H1 (cell line): ENCODE measurements at regions not wholly inside any gene's neighbourhood (a gene's known extent, or its start where the extent isn't known, plus 50 kb on each side); places are given as distances from the start of the nearest gene placed in this dataset.
A peak's percentile ranks its signal among the peaks of the same experiment; 100 is the strongest.

Source experiments
- CTCF ChIA-PET: fragments of 300-600 bp; sonication (Branson Sonifier 250); formaldehyde crosslinking; loops from one replicate; lab custom pipeline; 2021; ENCODE audit not compliant: partially characterized antibody; lab: Charles Lee
- POLR2A ChIA-PET: fragments of 300-600 bp; sonication (Branson Sonifier 250); formaldehyde crosslinking; loops from one replicate; lab custom pipeline; 2021; ENCODE audit warnings: inconsistent platforms; ENCODE audit not compliant: partially characterized antibody; lab: Charles Lee
- DNase-seq, 2 experiments: peaks; one replicate each; pipeline versions ENCODE4 v3.0.0 to v3.0.0-alpha.2; 2010 to 2022; ENCODE audit warnings: low spot score in 2 of 2, low read depth in 1 of 2, mixed read lengths in 1 of 2
- FAIRE-seq: peaks from 2 replicates; lab custom pipeline; 2011; peaks lifted over from hg19 to GRCh38; lab: Jason Lieb, UNC
- H2AFZ ChIP-seq: 2 replicates; pipeline ENCODE4 v1.8.1; 2012; ENCODE audit warnings: low read length, inconsistent platforms
- H2AK5ac ChIP-seq: 2 replicates; pipeline ENCODE4 v1.6.1; 2013; ENCODE audit warnings: low read depth, low read length
- H2BK120ac ChIP-seq: replicated peaks from 2 replicates; pipeline ENCODE3; 2013; ENCODE audit warnings: low read depth, low read length, inconsistent platforms
- H2BK12ac ChIP-seq: 2 replicates; pipeline ENCODE4 v1.6.1; 2013; ENCODE audit warnings: low read depth, low read length
- H2BK15ac ChIP-seq: 2 replicates; pipeline ENCODE4 v1.6.1; 2013; ENCODE audit warnings: low read length
- H2BK20ac ChIP-seq: 2 replicates; pipeline ENCODE4 v1.6.1; 2013; ENCODE audit warnings: low read length
- H2BK5ac ChIP-seq: 2 replicates; pipeline ENCODE4 v1.6.1; 2013; ENCODE audit warnings: low read depth, low read length
- H3K14ac ChIP-seq: 2 replicates; pipeline ENCODE4 v1.6.1; 2013; ENCODE audit warnings: inconsistent platforms; ENCODE audit not compliant: insufficient read length
- H3K18ac ChIP-seq: 2 replicates; pipeline ENCODE4 v1.6.1; 2013; ENCODE audit warnings: low read length; ENCODE audit errors: extremely low read depth
- H3K23ac ChIP-seq: 2 replicates; pipeline ENCODE4 v1.6.1; 2013; ENCODE audit warnings: inconsistent platforms; ENCODE audit not compliant: insufficient read length
- H3K23me2 ChIP-seq: 2 replicates; pipeline ENCODE4 v1.6.1; 2013; ENCODE audit warnings: low read depth, low read length
- H3K27ac ChIP-seq: 2 replicates; pipeline ENCODE4 v1.6.1; 2011; ENCODE audit warnings: low read depth, low read length, inconsistent platforms
- H3K27me3 ChIP-seq, 4 experiments: replicated peaks in 1 of 4; 1 replicate in 1 of 4; 2 replicates in 3 of 4; pipeline versions ENCODE4 v1.6.1 to v1.8.1; 2011 to 2013; ENCODE audit warnings: low read length in 3 of 4, mild to moderate bottlenecking in 3 of 4, inconsistent platforms in 2 of 4, mixed read lengths in 2 of 4, moderate library complexity in 1 of 4; ENCODE audit not compliant: control insufficient read depth in 3 of 4, insufficient read depth in 3 of 4; ENCODE audit errors: extremely low read depth in 1 of 4
- H3K36me3 ChIP-seq, 4 experiments: 2 replicates each; pipeline versions ENCODE4 v1.6.1 to v1.8.1; 2011 to 2013; ENCODE audit warnings: mild to moderate bottlenecking in 4 of 4, low read length in 3 of 4, moderate library complexity in 2 of 4, control low read depth in 1 of 4, inconsistent platforms in 1 of 4; ENCODE audit not compliant: insufficient read depth in 4 of 4, control insufficient read depth in 2 of 4
- H3K4ac ChIP-seq: replicated peaks from 2 replicates; pipeline ENCODE3; 2013; ENCODE audit warnings: low read length, low read depth, mixed read lengths, inconsistent platforms; ENCODE audit not compliant: insufficient read length
- H3K4me1 ChIP-seq, 4 experiments: replicated peaks in 1 of 4; 1 replicate in 1 of 4; 2 replicates in 3 of 4; pipeline versions ENCODE4 v1.6.1 to v1.8.1; 2011 to 2013; ENCODE audit warnings: low read length in 3 of 4, inconsistent platforms in 2 of 4, mixed read lengths in 1 of 4; ENCODE audit not compliant: insufficient read depth in 4 of 4, control insufficient read depth in 3 of 4
- H3K4me2 ChIP-seq, 2 experiments: 2 replicates each; pipeline versions ENCODE4 v1.6.1 to v1.8.1; 2011 to 2013; ENCODE audit warnings: low read depth in 2 of 2, low read length in 2 of 2, control low read depth in 1 of 2, inconsistent platforms in 1 of 2, mild to moderate bottlenecking in 1 of 2; ENCODE audit not compliant: insufficient read depth in 1 of 2
- H3K4me3 ChIP-seq, 4 experiments: fragments of 200-600, 300-600 bp in 1 of 4; sonication (generic), shearing (Covaris generic), sonication (Bioruptor Twin) in 1 of 4; 2 replicates each; pipeline versions ENCODE4 v1.5.1 to v1.8.1; 2011 to 2016; ENCODE audit warnings: low read length in 4 of 4, low read depth in 3 of 4, control low read depth in 2 of 4, inconsistent platforms in 2 of 4, mild to moderate bottlenecking in 2 of 4, mixed read lengths in 1 of 4, moderate library complexity in 1 of 4; ENCODE audit not compliant: insufficient read depth in 2 of 4; ENCODE audit errors: extremely low read depth in 1 of 4
- H3K56ac ChIP-seq: replicated peaks from 2 replicates; pipeline ENCODE3; 2013; ENCODE audit warnings: low read depth, mild to moderate bottlenecking, mixed read lengths, low read length, inconsistent platforms; ENCODE audit not compliant: insufficient read length
- H3K79me1 ChIP-seq: 2 replicates; pipeline ENCODE4 v1.6.1; 2013; ENCODE audit warnings: low read depth, low read length, control low read depth
- H3K79me2 ChIP-seq, 2 experiments: 2 replicates each; pipeline versions ENCODE4 v1.6.1 to v1.8.1; 2012 to 2013; ENCODE audit warnings: low read length in 2 of 2, mild to moderate bottlenecking in 2 of 2, inconsistent platforms in 1 of 2; ENCODE audit not compliant: insufficient read depth in 2 of 2, control insufficient read depth in 1 of 2
- H3K9ac ChIP-seq, 4 experiments: replicated peaks in 1 of 4; 1 replicate in 1 of 4; 2 replicates in 3 of 4; pipeline versions ENCODE4 v1.6.1 to v1.8.1; 2011 to 2013; ENCODE audit warnings: low read depth in 3 of 4, low read length in 3 of 4, control low read depth in 2 of 4, mild to moderate bottlenecking in 2 of 4, moderate library complexity in 2 of 4, inconsistent platforms in 1 of 4; ENCODE audit errors: extremely low read depth in 1 of 4
- H3K9me3 ChIP-seq, 2 experiments: 2 replicates each; pipeline versions ENCODE4 v1.6.1 to v1.8.1; 2012 to 2013; ENCODE audit warnings: mild to moderate bottlenecking in 2 of 2, moderate library complexity in 2 of 2, control low read depth in 1 of 2, inconsistent platforms in 1 of 2, low read depth in 1 of 2, low read length in 1 of 2, mixed read lengths in 1 of 2; ENCODE audit not compliant: insufficient read depth in 2 of 2
- H4K20me1 ChIP-seq, 2 experiments: replicated peaks in 1 of 2; 2 replicates each; pipeline versions ENCODE3 to v1.8.1; 2011 to 2013; ENCODE audit warnings: inconsistent platforms in 2 of 2, low read length in 2 of 2, mild to moderate bottlenecking in 1 of 2; ENCODE audit not compliant: insufficient read depth in 2 of 2, control insufficient read depth in 1 of 2
- H4K5ac ChIP-seq: 2 replicates; pipeline ENCODE4 v1.6.1; 2013; ENCODE audit warnings: low read length, low read depth, mixed read lengths, inconsistent platforms; ENCODE audit not compliant: insufficient read length
- H4K8ac ChIP-seq: 2 replicates; pipeline ENCODE4 v1.8.0; 2013; ENCODE audit warnings: mild to moderate bottlenecking, moderate library complexity, low read length, inconsistent platforms; ENCODE audit not compliant: insufficient read depth; ENCODE audit errors: extremely low read depth
- H4K91ac ChIP-seq: replicated peaks from 2 replicates; pipeline ENCODE3; 2013; ENCODE audit warnings: low read length, mixed read lengths, inconsistent platforms; ENCODE audit not compliant: insufficient read length
- E2F6 ChIP-seq: IDR thresholded peaks from 2 replicates; pipeline ENCODE4 v1.6.1; 2012; ENCODE audit warnings: inconsistent platforms
- HDAC2 ChIP-seq, 2 experiments: fragments of 300-600 bp in 1 of 2; sonication (generic) in 1 of 2; IDR thresholded peaks; 2 replicates each; pipeline ENCODE4 v1.6.1; 2011 to 2012; ENCODE audit warnings: low read depth in 2 of 2, low read length in 2 of 2, mild to moderate bottlenecking in 2 of 2, moderate library complexity in 2 of 2, borderline replicate concordance in 1 of 2, inconsistent platforms in 1 of 2
- SP4 ChIP-seq: IDR thresholded peaks from 2 replicates; pipeline ENCODE4 v1.6.1; 2012; ENCODE audit warnings: low read length, inconsistent platforms
- SUZ12 ChIP-seq: fragments of 200-600 bp; sonication (generic); IDR thresholded peaks from 2 replicates; pipeline ENCODE4 v1.6.1; 2012; ENCODE audit warnings: mild to moderate bottlenecking, inconsistent platforms, low read length, moderate library complexity, mixed read lengths
- ZNF274 ChIP-seq: IDR thresholded peaks from 2 replicates; pipeline ENCODE4 v1.7.0; 2012; ENCODE audit warnings: low read length, borderline replicate concordance; ENCODE audit errors: extremely low read depth
- WGBS, 2 experiments: shearing (Covaris generic) in 1 of 2; methylation state at CpG; one replicate each; pipeline versions ENCODE4 v1.1.6 to v1.1.7; 2013 to 2015; ENCODE audit warnings: low lambda C conversion rate in 2 of 2, mixed read lengths in 2 of 2, inconsistent platforms in 1 of 2, low coverage in 1 of 2, missing lambda C conversion rate in 1 of 2; ENCODE audit not compliant: insufficient replicate concordance in 2 of 2, insufficient coverage in 1 of 2, insufficient read length in 1 of 2; ENCODE audit errors: extremely low coverage in 1 of 2, missing lambda C conversion rate in 1 of 2; 5-methylcytosine and 5-hydroxymethylcytosine counted together

- no peaks in the 10 kb centered on the region for H3K23me2 ChIP-seq
- 0 out of 4 replicates have a peak overlapping the region, but pooled peaks of 1 of the 2 experiments have one; percentile 26 for H3K4me2 ChIP-seq
- H3K9me3 ChIP-seq: peaks cover under 1 to 2% of the 10 kb centered on the region in 2 experiments; a peak in 1 of 4 replicates
- no peak overlapping the region for H2BK120ac ChIP-seq
- H2BK15ac ChIP-seq: peak overlapping the region; percentile 78; the same call in 1 of the 2 replicates
- CTCF ChIA-PET: interaction anchor here (0.6 to 1.4 kb wide), 7 partner anchors 16 to 523 kb away, joined by 3 to 5 read pairs (median 3); no protein-coding TSS in a partner anchor
- POLR2A ChIA-PET: interaction anchor here (1.1 kb wide), 1 partner anchor 47 kb away, joined by 3 read pairs; no protein-coding TSS in a partner anchor
- H4K5ac ChIP-seq: no peak overlapping the region
- H3K27me3 ChIP-seq: peaks cover 0 to 1% (median 0%) of the 10 kb centered on the region in 4 experiments; a peak in 2 of 7 replicates
- H3K18ac ChIP-seq: 0 out of 2 replicates have a peak overlapping the region, but pooled peaks have one; percentile 3
- H2BK12ac ChIP-seq: 0 out of 2 replicates have a peak overlapping the region, but pooled peaks have one; percentile 42
- H4K20me1 ChIP-seq: no peaks in the 10 kb centered on the region
- no peak overlapping the region for H3K27ac ChIP-seq
- H4K8ac ChIP-seq: no peak overlapping the region
- H2AK5ac ChIP-seq: no peak overlapping the region
- DNase-seq (no peak), FAIRE-seq (no peak)
- H2BK5ac ChIP-seq: no peak overlapping the region
- H3K23ac ChIP-seq: no peak overlapping the region
- peak overlapping the region; percentile 15; the same call in 1 of the 2 replicates for H2BK20ac ChIP-seq
- no peak overlapping the region for H3K4ac ChIP-seq
- no peak for TF ChIP-seq E2F6
- TF ChIP-seq HDAC2 (IDR thresholded peaks at IDR 0.05; ENCODE audit: borderline replicate concordance in 1 of 2, low read depth in 2 of 2, low read length in 2 of 2): no peak
- no peak for TF ChIP-seq SP4
- no peak for TF ChIP-seq ZNF274
- no peak for TF ChIP-seq SUZ12
- H3K4me1 ChIP-seq: peaks cover 0 to 12% (median 7%) of the 10 kb centered on the region in 4 experiments; a peak in 5 of 7 replicates
- H3K9ac ChIP-seq: no peak overlapping the region
- H3K14ac ChIP-seq: no peak overlapping the region
- no peak overlapping the region for H2AFZ ChIP-seq
- H3K4me3 ChIP-seq: no peak overlapping the region
- H4K91ac ChIP-seq: no peak overlapping the region
- H3K56ac ChIP-seq: no peak overlapping the region
- 87% methylated on average over 12 of the region's 12 CpGs; no CpG with 5 or more reads in 1 of the 2 experiments for WGBS, 2 experiments
- no peaks in the 10 kb centered on the region for H3K79me2 ChIP-seq
- no peaks in the 10 kb centered on the region for H3K36me3 ChIP-seq
- no peaks in the 10 kb centered on the region for H3K79me1 ChIP-seq
Observed at GRCh38 chr1:235022341-235022980, 106.2 kb downstream of the TOMM20 start.
